SK-N-SH (cell line): ENCODE measurements at regions not wholly inside any gene's neighbourhood (a gene's known extent, or its start where the extent isn't known, plus 50 kb on each side); places are given as distances from the start of the nearest gene placed in this dataset.
"Not testable (repeated sequence)": the region's sequence is repeated elsewhere in the genome, so short reads cannot be mapped to it uniquely, and the experiment has no call there.

Source experiments
- CTCF ChIA-PET: fragments of 300-600, 350-600 bp; formaldehyde crosslinking; extraction: SDS; loops from one replicate; lab custom pipeline; 2021; lab: Yijun Ruan, JAX
- POLR2A ChIA-PET: fragments of 350-600 bp; sonication (Branson Sonifier 250); formaldehyde crosslinking; extraction: SDS; loops from one replicate; lab custom pipeline; 2020; ENCODE audit warnings: antibody characterized with exemption, inconsistent platforms; lab: Yijun Ruan, JAX
- DNase-seq: peaks from one replicate; pipeline ENCODE4 v3.0.0; 2012
- H2AFZ ChIP-seq: fragments of 200-600 bp; sonication (generic); 2 replicates; pipeline ENCODE4 v1.8.1; 2016; ENCODE audit warnings: antibody characterized with exemption, mild to moderate bottlenecking, low read depth
- H3F3A ChIP-seq: fragments of 200-600 bp; sonication (generic); replicated peaks from 2 replicates; pipeline ENCODE3; 2016; ENCODE audit warnings: antibody characterized with exemption, mild to moderate bottlenecking; ENCODE audit not compliant: insufficient read depth
- H3K27ac ChIP-seq, 2 experiments: fragments of 200-500 bp in 1 of 2; fragments of 200-600 bp in 1 of 2; sonication (Bioruptor generic) in 1 of 2; sonication (generic), shearing (Covaris generic) in 1 of 2; 2 replicates each; pipeline versions ENCODE4 v1.5.1 to v1.6.1; 2014 to 2016; ENCODE audit warnings: low read depth in 2 of 2, inconsistent platforms in 1 of 2, low read length in 1 of 2, mild to moderate bottlenecking in 1 of 2, mixed read lengths in 1 of 2
- H3K27me3 ChIP-seq: fragments of 200-600 bp; sonication (generic), shearing (Covaris generic); 2 replicates; pipeline ENCODE4 v1.6.1; 2016; ENCODE audit warnings: mixed run types; ENCODE audit not compliant: insufficient read depth
- H3K36me3 ChIP-seq, 2 experiments: fragments of 200-500 bp in 1 of 2; fragments of 200-600 bp in 1 of 2; sonication (Bioruptor generic) in 1 of 2; sonication (generic) in 1 of 2; replicated peaks in 1 of 2; 2 replicates each; pipeline versions ENCODE3 to v1.5.1; 2014 to 2016; ENCODE audit warnings: low read length in 1 of 2, mild to moderate bottlenecking in 1 of 2; ENCODE audit not compliant: insufficient read depth in 2 of 2, control insufficient read depth in 1 of 2
- H3K4me1 ChIP-seq, 2 experiments: fragments of 200-500 bp in 1 of 2; fragments of 200-600 bp in 1 of 2; sonication (Bioruptor generic) in 1 of 2; sonication (generic), shearing (Covaris generic) in 1 of 2; 2 replicates each; pipeline versions ENCODE4 v1.5.1 to v1.6.1; 2014 to 2016; ENCODE audit warnings: low read depth in 1 of 2, low read length in 1 of 2, mixed run types in 1 of 2; ENCODE audit not compliant: insufficient read depth in 2 of 2, control insufficient read depth in 1 of 2
- H3K4me2 ChIP-seq: fragments of 200-600 bp; sonication (generic), shearing (Covaris generic); 2 replicates; pipeline ENCODE4 v1.6.1; 2017; ENCODE audit warnings: mixed run types
- H3K4me3 ChIP-seq, 2 experiments: fragments of 200-500 bp in 1 of 2; fragments of 200-600 bp in 1 of 2; sonication (Bioruptor generic) in 1 of 2; sonication (generic), shearing (Covaris generic) in 1 of 2; 2 replicates each; pipeline versions ENCODE4 v1.5.1 to v1.8.1; 2014 to 2016; ENCODE audit warnings: low read depth in 2 of 2, inconsistent platforms in 1 of 2, low read length in 1 of 2, mild to moderate bottlenecking in 1 of 2, mixed read lengths in 1 of 2, moderate library complexity in 1 of 2
- H3K79me2 ChIP-seq: fragments of 200-600 bp; sonication (generic); 2 replicates; pipeline ENCODE4 v1.8.1; 2017; ENCODE audit warnings: mild to moderate bottlenecking; ENCODE audit not compliant: insufficient read depth
- H3K9ac ChIP-seq: fragments of 200-600 bp; sonication (generic); 2 replicates; pipeline ENCODE4 v1.6.1; 2017; ENCODE audit warnings: mixed run types
- H3K9me2 ChIP-seq: fragments of 200-600 bp; sonication (generic); 2 replicates; pipeline ENCODE4 v1.6.1; 2017; ENCODE audit warnings: mixed run types
- H3K9me3 ChIP-seq: fragments of 200-600 bp; sonication (generic); 2 replicates; pipeline ENCODE4 v1.6.1; 2017; ENCODE audit warnings: mixed run types, mild to moderate bottlenecking, moderate library complexity
- H4K20me1 ChIP-seq: fragments of 200-600 bp; sonication (generic); 2 replicates; pipeline ENCODE4 v1.6.1; 2017; ENCODE audit warnings: mild to moderate bottlenecking, mixed run types; ENCODE audit not compliant: insufficient read depth
- CHD2 ChIP-seq: fragments of 150-350 bp; IDR thresholded peaks from 2 replicates; pipeline ENCODE4 v1.6.1; 2018; ENCODE audit warnings: low read length; ENCODE audit not compliant: partially characterized antibody
- ELF1 ChIP-seq: IDR thresholded peaks from 2 replicates; pipeline ENCODE4 v1.4.0; 2012
- FOSL2 ChIP-seq: IDR thresholded peaks from 2 replicates; pipeline ENCODE4 v1.4.0; 2012; ENCODE audit warnings: low read depth, mild to moderate bottlenecking, moderate library complexity, borderline replicate concordance
- FOXJ3 ChIP-seq: sonication (generic); formaldehyde crosslinking; IDR thresholded peaks from 2 replicates; pipeline ENCODE4 v1.5.1; 2020; ENCODE audit warnings: mild to moderate bottlenecking, missing genetic modification reagents
- FOXM1 ChIP-seq: IDR thresholded peaks from 2 replicates; pipeline ENCODE4 v1.4.0; 2012; ENCODE audit warnings: low read depth, mild to moderate bottlenecking
- GABPA ChIP-seq: IDR thresholded peaks from 2 replicates; pipeline ENCODE4 v1.4.0; 2012; ENCODE audit warnings: low read depth, mild to moderate bottlenecking
- GATA2 ChIP-seq: sonication (generic); formaldehyde crosslinking; IDR thresholded peaks from 2 replicates; pipeline ENCODE4 v1.5.0; 2020; ENCODE audit warnings: mild to moderate bottlenecking, missing genetic modification reagents
- MAX ChIP-seq: IDR thresholded peaks from 2 replicates; pipeline ENCODE4 v1.4.0; 2012; ENCODE audit warnings: low read depth
- MEF2A ChIP-seq: IDR thresholded peaks from 2 replicates; pipeline ENCODE4 v1.4.0; 2012; ENCODE audit warnings: low read depth, borderline replicate concordance
- MXI1 ChIP-seq: IDR thresholded peaks from 2 replicates; pipeline ENCODE4 v1.6.1; 2012; ENCODE audit warnings: mild to moderate bottlenecking, low read depth, low read length, improper control_type of control experiment
- PBX3 ChIP-seq: IDR thresholded peaks from 2 replicates; pipeline ENCODE4; 2012
- POLR2AphosphoS5 ChIP-seq: IDR thresholded peaks from 2 replicates; pipeline ENCODE4 v1.6.1; 2012; ENCODE audit warnings: low read depth, low read length
- RCOR1 ChIP-seq: fragments of 150-350 bp; IDR thresholded peaks from 2 replicates; pipeline ENCODE4 v1.6.1; 2017; ENCODE audit warnings: antibody characterized with exemption, low read length
- REST ChIP-seq: IDR thresholded peaks from 2 replicates; pipeline ENCODE4 v1.6.1; 2012; ENCODE audit warnings: mild to moderate bottlenecking, low read depth, low read length, moderate library complexity
- RFX5 ChIP-seq: IDR thresholded peaks from 2 replicates; pipeline ENCODE4 v1.6.1; 2012; ENCODE audit warnings: mild to moderate bottlenecking, improper control_type of control experiment, low read length
- TCF12 ChIP-seq: IDR thresholded peaks from 2 replicates; pipeline ENCODE4 v1.4.0; 2012
- USF1 ChIP-seq: IDR thresholded peaks from 2 replicates; pipeline ENCODE4 v1.4.0; 2012; ENCODE audit warnings: low read depth, borderline replicate concordance
- USF2 ChIP-seq: fragments of 150-350 bp; IDR thresholded peaks from 2 replicates; pipeline ENCODE4 v1.6.1; 2017; ENCODE audit warnings: antibody characterized with exemption, low read length, low read depth, borderline replicate concordance
- ZBTB33 ChIP-seq: IDR thresholded peaks from 2 replicates; pipeline ENCODE4 v1.4.0; 2012; ENCODE audit warnings: low read depth, borderline replicate concordance
- WGBS: methylation state at CpG from one replicate; pipeline ENCODE4 v1.1.6; 2017; ENCODE audit warnings: low lambda C conversion rate; 5-methylcytosine and 5-hydroxymethylcytosine counted together

GRCh38 chr22:23380230-23380573 is 199.9 kb downstream of the IGLL1 start:
- Histone ChIP-seq H3K9me2 (no peaks in the 10 kb centered on the region), H4K20me1 (no peaks in the 10 kb centered on the region), H3K4me1 (peaks cover 0 to 10% of the 10 kb centered on the region in 2 experiments; a peak in 1 of 4 replicates), H2AFZ (no peak overlapping the region), H3K27ac (no peak overlapping the region), H3K79me2 (no peaks in the 10 kb centered on the region), H3K36me3 (no peaks in the 10 kb centered on the region), H3K9me3 (no peaks in the 10 kb centered on the region)
- no peak for TF ChIP-seq USF1
- no peak for TF ChIP-seq ELF1
- TF ChIP-seq FOXJ3 (CRISPR knock-in tag), result no peak
- TF ChIP-seq FOSL2, result no peak
- no peak for TF ChIP-seq PBX3
- no peak for TF ChIP-seq TCF12
- TF ChIP-seq CHD2, result no peak
- no peak for TF ChIP-seq MAX
- TF ChIP-seq RCOR1, result no peak
- no peak for TF ChIP-seq RFX5
- TF ChIP-seq MEF2A, result no peak
- TF ChIP-seq FOXM1, result no peak
- TF ChIP-seq GATA2 (CRISPR knock-in tag), result no peak
- no peak for TF ChIP-seq POLR2AphosphoS5
- TF ChIP-seq ZBTB33, result no peak
- TF ChIP-seq MXI1, result no peak
- no peak for TF ChIP-seq REST
- no peak for TF ChIP-seq USF2
- TF ChIP-seq GABPA, result no peak
- TF ChIP-seq, all 33 proteins: peak for 0
- ChIA-PET POLR2A (no interaction called here), CTCF (no interaction called here)
- Histone ChIP-seq H3K4me3 (no peak overlapping the region), H3K27me3 (no peaks in the 10 kb centered on the region; the same call in 1 of the 2 replicates), H3K4me2 (no peak overlapping the region), H3K9ac (no peak overlapping the region), H3F3A (no peaks in the 10 kb centered on the region)
- no peak for DNase-seq
- WGBS, result no CpG with 5 or more reads among the region's 5 CpGs

GRCh38 chr22:23379540-23380229 is 199.4 kb downstream of the BCR start:
- H3K36me3 ChIP-seq, H3K27ac ChIP-seq, H3K27me3 ChIP-seq, POLR2A ChIA-PET, H3K9ac ChIP-seq, CTCF ChIA-PET, H3K9me2 ChIP-seq, H3K79me2 ChIP-seq, H3K4me2 ChIP-seq, DNase-seq, H3K4me3 ChIP-seq, H3K9me3 ChIP-seq, H3K4me1 ChIP-seq, H2AFZ ChIP-seq, H3F3A ChIP-seq, H4K20me1 ChIP-seq: not testable (repeated sequence)
- WGBS, result 52% methylated on average over 3 of the region's 18 CpGs
